AG04450 (cell line): ENCODE measurements at regions not wholly inside any gene's neighbourhood (a gene's known extent, or its start where the extent isn't known, plus 50 kb on each side); places are given as distances from the start of the nearest gene placed in this dataset.

Experiments
- CTCF ChIA-PET: fragments of 300-600, 350-600 bp; formaldehyde crosslinking; extraction: SDS; loops from one replicate; lab custom pipeline; 2022; ENCODE audit warnings: antibody characterized with exemption, inconsistent platforms; lab: Charles Lee
- POLR2A ChIA-PET: fragments of 350-600 bp; formaldehyde crosslinking; extraction: SDS; loops from one replicate; lab custom pipeline; 2021; ENCODE audit warnings: antibody characterized with exemption, inconsistent platforms; lab: Yijun Ruan, JAX
- DNase-seq: peaks from one replicate; pipeline ENCODE4 v3.0.0-alpha.2; 2011; ENCODE audit warnings: low read depth, low spot score
- H3K27ac ChIP-seq: one replicate; pipeline ENCODE4 v1.5.1; 2012; ENCODE audit warnings: low read depth, low read length, control low read depth
- H3K27me3 ChIP-seq: one replicate; pipeline ENCODE4 v1.6.0; 2012; ENCODE audit warnings: low read length; ENCODE audit not compliant: control insufficient read depth, insufficient read depth
- H3K4me3 ChIP-seq: 2 replicates; pipeline ENCODE4 v1.5.1; 2011; ENCODE audit warnings: mild to moderate bottlenecking, low read depth, low read length, control low read depth
- H3K9me3 ChIP-seq: 2 replicates; pipeline ENCODE4 v1.5.1; 2012; ENCODE audit warnings: low read length; ENCODE audit not compliant: control insufficient read depth, insufficient read depth
- TF ChIP-seq, protein P1 (sequence below): IDR thresholded peaks from 2 replicates; pipeline ENCODE4 v1.5.1; 2011; ENCODE audit warnings: low read depth, low read length, control low read depth, inconsistent platforms

DNA sequence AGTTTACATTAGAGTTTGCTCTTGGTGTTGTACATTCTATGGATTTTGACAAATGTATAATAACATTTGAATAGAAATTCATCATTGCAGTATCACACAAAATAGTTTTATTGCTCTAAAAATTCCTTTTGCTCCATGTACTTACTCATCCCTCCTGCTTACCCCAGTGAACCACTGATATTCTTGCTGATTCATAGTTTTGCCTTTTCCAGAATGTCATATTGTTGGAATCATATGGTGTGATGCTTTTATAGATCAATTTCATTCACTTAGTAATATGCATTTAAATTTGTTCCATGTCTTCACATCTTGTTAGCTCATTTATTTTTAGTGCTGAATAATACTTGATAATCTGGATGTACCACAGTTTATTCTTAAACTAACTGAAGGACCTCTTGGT lies 1593.2 kb downstream of the C4orf33 start:
- ChIA-PET CTCF (no interaction called here), POLR2A (no interaction called here)
- Histone ChIP-seq H3K4me3 (no peak overlapping the region), H3K27me3 (no peaks in the 10 kb centered on the region), H3K9me3 (no peaks in the 10 kb centered on the region), H3K27ac (no peak overlapping the region)
- no peak for DNase-seq
- TF ChIP-seq, protein P1, sequence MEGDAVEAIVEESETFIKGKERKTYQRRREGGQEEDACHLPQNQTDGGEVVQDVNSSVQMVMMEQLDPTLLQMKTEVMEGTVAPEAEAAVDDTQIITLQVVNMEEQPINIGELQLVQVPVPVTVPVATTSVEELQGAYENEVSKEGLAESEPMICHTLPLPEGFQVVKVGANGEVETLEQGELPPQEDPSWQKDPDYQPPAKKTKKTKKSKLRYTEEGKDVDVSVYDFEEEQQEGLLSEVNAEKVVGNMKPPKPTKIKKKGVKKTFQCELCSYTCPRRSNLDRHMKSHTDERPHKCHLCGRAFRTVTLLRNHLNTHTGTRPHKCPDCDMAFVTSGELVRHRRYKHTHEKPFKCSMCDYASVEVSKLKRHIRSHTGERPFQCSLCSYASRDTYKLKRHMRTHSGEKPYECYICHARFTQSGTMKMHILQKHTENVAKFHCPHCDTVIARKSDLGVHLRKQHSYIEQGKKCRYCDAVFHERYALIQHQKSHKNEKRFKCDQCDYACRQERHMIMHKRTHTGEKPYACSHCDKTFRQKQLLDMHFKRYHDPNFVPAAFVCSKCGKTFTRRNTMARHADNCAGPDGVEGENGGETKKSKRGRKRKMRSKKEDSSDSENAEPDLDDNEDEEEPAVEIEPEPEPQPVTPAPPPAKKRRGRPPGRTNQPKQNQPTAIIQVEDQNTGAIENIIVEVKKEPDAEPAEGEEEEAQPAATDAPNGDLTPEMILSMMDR: no peak

GRCh38 chr4:130698251-130698650 lies 1602.3 kb downstream of the C4orf33 start:
- H3K27ac ChIP-seq: no peak overlapping the region
- H3K27me3 ChIP-seq: no peaks in the 10 kb centered on the region
- no peaks in the 10 kb centered on the region for H3K9me3 ChIP-seq
- DNase-seq: no peak
- ChIA-PET CTCF (no interaction called here), POLR2A (no interaction called here)
- no peak overlapping the region for H3K4me3 ChIP-seq
- TF ChIP-seq, protein P1: no peak

- no peaks in the 10 kb centered on the region for H3K9me3 ChIP-seq
- ChIA-PET CTCF (no interaction called here), POLR2A (no interaction called here)
- H3K27me3 ChIP-seq: no peaks in the 10 kb centered on the region
- H3K27ac ChIP-seq: no peak overlapping the region
- no peak overlapping the region for H3K4me3 ChIP-seq
- DNase-seq: no peak
- TF ChIP-seq, protein P1: no peak
These were observed 1603.1 kb downstream of the C4orf33 start for GRCh38 chr4:130699004-130699403.

GRCh38 chr4:130703211-130703935 lies 1607.4 kb downstream of the C4orf33 start:
- TF ChIP-seq, protein P1: no peak
- Histone ChIP-seq H3K27me3 (no peaks in the 10 kb centered on the region), H3K9me3 (no peaks in the 10 kb centered on the region), H3K27ac (no peak overlapping the region), H3K4me3 (no peak overlapping the region)
- CTCF ChIA-PET: no interaction called here
- no peak for DNase-seq
- POLR2A ChIA-PET: no interaction called here

DNA sequence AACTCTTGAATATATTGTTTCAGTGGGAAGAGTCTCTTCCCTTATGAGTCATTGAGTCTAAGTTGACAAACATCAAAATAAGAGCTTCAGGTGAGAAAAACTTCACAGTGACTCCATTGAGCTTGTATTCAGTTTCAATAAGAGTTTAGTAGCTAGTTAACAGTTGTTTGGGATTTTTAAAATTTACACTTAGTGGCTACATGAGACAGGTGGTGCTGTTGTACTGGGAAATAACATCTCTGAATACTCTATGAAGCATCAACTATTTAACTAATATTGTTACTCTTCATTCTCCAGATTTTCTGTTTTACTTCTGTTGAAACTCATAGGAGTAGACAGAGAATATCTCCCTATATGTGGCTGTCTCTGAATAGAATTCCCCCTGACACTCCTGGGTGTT lies 1609.1 kb downstream of the C4orf33 start:
- POLR2A ChIA-PET: no interaction called here
- TF ChIP-seq, protein P1: no peak
- Histone ChIP-seq H3K4me3 (no peak overlapping the region), H3K27me3 (no peaks in the 10 kb centered on the region), H3K9me3 (no peaks in the 10 kb centered on the region), H3K27ac (no peak overlapping the region)
- DNase-seq: no peak
- CTCF ChIA-PET: no interaction called here
